ENCODE measurements at regions not wholly inside any gene's neighbourhood (a gene's known extent, or its start where the extent isn't known, plus 50 kb on each side); places are given as distances from the start of the nearest gene placed in this dataset.
A peak's percentile ranks its signal among the peaks of the same experiment; 100 is the strongest.

DNA sequence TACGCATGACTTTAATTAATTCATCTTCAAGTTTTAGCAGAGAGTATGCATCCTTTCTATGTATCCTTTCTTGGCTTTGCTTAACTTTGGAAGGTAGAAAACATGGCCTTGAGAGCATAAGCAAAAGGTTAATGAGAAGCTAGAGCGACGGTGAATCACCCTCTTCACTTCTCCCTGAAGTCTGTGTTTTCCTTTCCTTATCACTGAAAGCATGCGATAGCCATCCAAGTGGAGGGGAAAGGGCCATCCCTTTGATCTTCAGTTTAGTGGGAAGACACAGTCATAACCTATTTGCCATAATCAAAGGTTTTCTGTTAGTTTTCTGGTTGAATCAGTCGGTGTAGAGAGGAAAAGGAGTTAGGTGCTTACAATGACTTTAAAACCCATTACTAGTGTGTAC, 354.0 kb upstream of the ROBO2 start:
- no peaks in the 10 kb centered on the region for H3K36me3 ChIP-seq (ENCODE audit: insufficient read depth, low read length)
- 53% methylated on average over 3 of the region's 5 CpGs for WGBS
- no peak overlapping the region for H3K9ac ChIP-seq (ENCODE audit: low read depth, low read length)
- no peaks in the 10 kb centered on the region for H3K27me3 ChIP-seq (ENCODE audit: insufficient read depth, low read length)
- peaks cover 32% of the 10 kb centered on the region for H3K4me1 ChIP-seq (ENCODE audit: insufficient read depth, low read length)
- no peak overlapping the region for H3K4me3 ChIP-seq (ENCODE audit: low read length)
- no peak overlapping the region for H3K27ac ChIP-seq (ENCODE audit: low read depth, low read length)
- no peaks in the 10 kb centered on the region for H3K9me3 ChIP-seq (ENCODE audit: insufficient read depth, low read depth, low read length)

DNA sequence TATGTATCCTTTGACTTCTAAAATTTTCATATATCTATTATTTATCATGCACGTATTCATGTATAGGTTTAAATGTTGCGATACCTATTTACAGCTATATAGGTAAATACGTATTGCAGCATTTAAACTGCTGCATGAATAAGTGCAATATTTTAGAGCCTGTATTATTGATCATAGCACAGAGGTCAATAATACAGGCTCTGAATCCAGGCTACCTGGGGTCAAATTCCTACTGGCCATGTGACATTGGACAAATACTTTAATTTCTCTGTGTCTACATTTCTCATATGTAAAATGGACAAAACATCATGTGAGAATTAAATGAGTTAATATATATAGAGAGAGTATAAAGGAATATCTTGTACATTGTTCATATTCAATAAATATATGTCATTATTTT, 352.9 kb upstream of the ROBO2 start:
- no peaks in the 10 kb centered on the region for H3K36me3 ChIP-seq (ENCODE audit: insufficient read depth, low read length)
- no peak overlapping the region for H3K4me3 ChIP-seq (ENCODE audit: low read length)
- 98% methylated on average over 3 of the region's 3 CpGs for WGBS
- no peak overlapping the region for H3K27ac ChIP-seq (ENCODE audit: low read depth, low read length)
- H3K4me1 ChIP-seq (ENCODE audit: insufficient read depth, low read length) = peaks cover 29% of the 10 kb centered on the region
- H3K27me3 ChIP-seq (ENCODE audit: insufficient read depth, low read length) = no peaks in the 10 kb centered on the region
- H3K9me3 ChIP-seq (ENCODE audit: insufficient read depth, low read depth, low read length) = no peaks in the 10 kb centered on the region
- H3K9ac ChIP-seq (ENCODE audit: low read depth, low read length) = no peak overlapping the region

- Histone ChIP-seq H3K4me3 (ENCODE audit: low read length) (no peak overlapping the region), H3K9ac (ENCODE audit: low read depth, low read length) (no peak overlapping the region), H3K9me3 (ENCODE audit: insufficient read depth, low read depth, low read length) (no peaks in the 10 kb centered on the region), H3K4me1 (ENCODE audit: insufficient read depth, low read length) (peaks cover 3% of the 10 kb centered on the region), H3K27me3 (ENCODE audit: insufficient read depth, low read length) (no peaks in the 10 kb centered on the region), H3K27ac (ENCODE audit: low read depth, low read length) (no peak overlapping the region), H3K36me3 (ENCODE audit: insufficient read depth, low read length) (no peaks in the 10 kb centered on the region)
- WGBS = 95% methylated on average over 5 of the region's 5 CpGs
Observed at GRCh38 chr3:76694063-76694462, 345.8 kb upstream of the ROBO2 start.

- 80% methylated on average over 6 of the region's 7 CpGs for WGBS
- no peaks in the 10 kb centered on the region for H3K36me3 ChIP-seq (ENCODE audit: insufficient read depth, low read length)
- no peaks in the 10 kb centered on the region for H3K9me3 ChIP-seq (ENCODE audit: insufficient read depth, low read depth, low read length)
- no peak overlapping the region for H3K27ac ChIP-seq (ENCODE audit: low read depth, low read length)
- no peak overlapping the region for H3K4me3 ChIP-seq (ENCODE audit: low read length)
- peaks cover 23% of the 10 kb centered on the region for H3K4me1 ChIP-seq (ENCODE audit: insufficient read depth, low read length)
- no peak overlapping the region for H3K9ac ChIP-seq (ENCODE audit: low read depth, low read length)
- H3K27me3 ChIP-seq (ENCODE audit: insufficient read depth, low read length) = no peaks in the 10 kb centered on the region
Observed at GRCh38 chr3:76698136-76698706, 341.7 kb upstream of the ROBO2 start.

DNA sequence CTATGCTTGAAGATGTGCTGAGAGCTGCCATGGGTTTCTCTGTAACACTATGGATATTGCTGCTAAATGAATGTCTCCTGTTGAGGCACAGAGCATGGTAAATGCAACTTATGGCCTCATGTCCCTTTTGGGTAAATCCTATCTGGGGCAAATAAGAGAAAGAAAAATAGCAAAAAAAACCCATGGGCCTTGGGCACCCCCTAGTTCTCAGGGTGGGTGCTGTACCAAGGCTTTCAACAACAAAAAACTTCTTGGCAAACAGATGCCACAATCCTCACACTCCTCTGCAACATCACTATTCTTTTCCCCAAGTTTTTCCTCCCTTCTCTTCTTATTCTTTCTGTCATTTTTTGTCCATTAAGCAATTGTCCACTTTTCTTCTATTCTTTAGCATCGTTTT, 340.1 kb upstream of the ROBO2 start:
- 90% methylated on average over 1 of the region's 1 CpG for WGBS
- Histone ChIP-seq H3K4me1 (ENCODE audit: insufficient read depth, low read length) (peaks cover 23% of the 10 kb centered on the region), H3K4me3 (ENCODE audit: low read length) (no peak overlapping the region), H3K27ac (ENCODE audit: low read depth, low read length) (no peak overlapping the region), H3K27me3 (ENCODE audit: insufficient read depth, low read length) (no peaks in the 10 kb centered on the region), H3K9me3 (ENCODE audit: insufficient read depth, low read depth, low read length) (no peaks in the 10 kb centered on the region), H3K9ac (ENCODE audit: low read depth, low read length) (no peak overlapping the region), H3K36me3 (ENCODE audit: insufficient read depth, low read length) (no peaks in the 10 kb centered on the region)

GRCh38 chr3:76700323-76700722, 339.6 kb upstream of the ROBO2 start:
- H3K9ac ChIP-seq (ENCODE audit: low read depth, low read length) = no peak overlapping the region
- peaks cover 23% of the 10 kb centered on the region for H3K4me1 ChIP-seq (ENCODE audit: insufficient read depth, low read length)
- H3K27ac ChIP-seq (ENCODE audit: low read depth, low read length) = no peak overlapping the region
- no peaks in the 10 kb centered on the region for H3K27me3 ChIP-seq (ENCODE audit: insufficient read depth, low read length)
- no peak overlapping the region for H3K4me3 ChIP-seq (ENCODE audit: low read length)
- no peaks in the 10 kb centered on the region for H3K9me3 ChIP-seq (ENCODE audit: insufficient read depth, low read depth, low read length)
- no peaks in the 10 kb centered on the region for H3K36me3 ChIP-seq (ENCODE audit: insufficient read depth, low read length)
- 93% methylated on average over 3 of the region's 3 CpGs for WGBS

DNA sequence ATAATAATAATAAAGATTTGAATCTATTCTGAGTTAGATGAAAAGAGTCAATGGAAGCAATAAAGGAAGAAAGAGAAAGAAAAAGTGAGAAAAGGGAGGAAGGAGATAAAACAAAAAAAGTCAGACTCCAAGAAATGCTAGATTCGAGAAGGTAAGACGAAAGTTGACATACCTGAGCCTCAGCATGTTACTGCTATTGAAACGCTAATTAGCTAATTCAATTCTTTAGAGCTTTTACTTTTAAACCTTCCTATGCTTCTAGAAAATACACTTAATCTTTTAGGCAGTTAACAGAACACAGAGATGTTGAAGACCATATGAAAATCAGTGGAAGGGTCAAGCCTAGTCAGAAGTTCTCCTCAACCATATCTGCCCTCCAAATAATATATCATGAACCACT, 337.2 kb upstream of the ROBO2 start:
- no peaks in the 10 kb centered on the region for H3K9me3 ChIP-seq (ENCODE audit: insufficient read depth, low read depth, low read length)
- WGBS = 55% methylated on average over 3 of the region's 3 CpGs
- H3K27me3 ChIP-seq (ENCODE audit: insufficient read depth, low read length) = no peaks in the 10 kb centered on the region
- no peak overlapping the region for H3K4me3 ChIP-seq (ENCODE audit: low read length)
- H3K36me3 ChIP-seq (ENCODE audit: insufficient read depth, low read length) = no peaks in the 10 kb centered on the region
- H3K4me1 ChIP-seq (ENCODE audit: insufficient read depth, low read length) = peaks cover 23% of the 10 kb centered on the region
- no peak overlapping the region for H3K9ac ChIP-seq (ENCODE audit: low read depth, low read length)
- H3K27ac ChIP-seq (ENCODE audit: low read depth, low read length) = peak overlapping the region; percentile 17; the same call in 1 of the 2 replicates

- no peak overlapping the region for H3K27ac ChIP-seq (ENCODE audit: low read depth, low read length)
- H3K36me3 ChIP-seq (ENCODE audit: insufficient read depth, low read length) = no peaks in the 10 kb centered on the region
- H3K9me3 ChIP-seq (ENCODE audit: insufficient read depth, low read depth, low read length) = no peaks in the 10 kb centered on the region
- H3K27me3 ChIP-seq (ENCODE audit: insufficient read depth, low read length) = no peaks in the 10 kb centered on the region
- no peaks in the 10 kb centered on the region for H3K4me1 ChIP-seq (ENCODE audit: insufficient read depth, low read length)
- H3K9ac ChIP-seq (ENCODE audit: low read depth, low read length) = no peak overlapping the region
- WGBS = 96% methylated on average over 1 of the region's 1 CpG
- H3K4me3 ChIP-seq (ENCODE audit: low read length) = no peak overlapping the region
Observed at GRCh38 chr3:76715426-76715825, 324.5 kb upstream of the ROBO2 start.

- no peak overlapping the region for H3K9ac ChIP-seq (ENCODE audit: low read depth, low read length)
- H3K27ac ChIP-seq (ENCODE audit: low read depth, low read length) = no peak overlapping the region
- H3K27me3 ChIP-seq (ENCODE audit: insufficient read depth, low read length) = no peaks in the 10 kb centered on the region
- no peak overlapping the region for H3K4me3 ChIP-seq (ENCODE audit: low read length)
- 85% methylated on average over 2 of the region's 2 CpGs for WGBS
- H3K36me3 ChIP-seq (ENCODE audit: insufficient read depth, low read length) = no peaks in the 10 kb centered on the region
- no peaks in the 10 kb centered on the region for H3K4me1 ChIP-seq (ENCODE audit: insufficient read depth, low read length)
- H3K9me3 ChIP-seq (ENCODE audit: insufficient read depth, low read depth, low read length) = no peaks in the 10 kb centered on the region
Observed at GRCh38 chr3:76723366-76723765, 316.5 kb upstream of the ROBO2 start.

- Histone ChIP-seq H3K27me3 (ENCODE audit: insufficient read depth, low read length) (no peaks in the 10 kb centered on the region), H3K27ac (ENCODE audit: low read depth, low read length) (no peak overlapping the region), H3K4me1 (ENCODE audit: insufficient read depth, low read length) (no peaks in the 10 kb centered on the region), H3K9me3 (ENCODE audit: insufficient read depth, low read depth, low read length) (no peaks in the 10 kb centered on the region), H3K4me3 (ENCODE audit: low read length) (no peak overlapping the region), H3K9ac (ENCODE audit: low read depth, low read length) (no peak overlapping the region), H3K36me3 (ENCODE audit: insufficient read depth, low read length) (no peaks in the 10 kb centered on the region)
- WGBS = 92% methylated on average over 1 of the region's 1 CpG
Observed at GRCh38 chr3:76724075-76724474, 315.8 kb upstream of the ROBO2 start.

GRCh38 chr3:76724706-76725105, 315.2 kb upstream of the ROBO2 start:
- Histone ChIP-seq H3K9ac (ENCODE audit: low read depth, low read length) (no peak overlapping the region), H3K27me3 (ENCODE audit: insufficient read depth, low read length) (no peaks in the 10 kb centered on the region), H3K36me3 (ENCODE audit: insufficient read depth, low read length) (no peaks in the 10 kb centered on the region), H3K4me1 (ENCODE audit: insufficient read depth, low read length) (no peaks in the 10 kb centered on the region), H3K27ac (ENCODE audit: low read depth, low read length) (no peak overlapping the region), H3K4me3 (ENCODE audit: low read length) (no peak overlapping the region), H3K9me3 (ENCODE audit: insufficient read depth, low read depth, low read length) (no peaks in the 10 kb centered on the region)
- WGBS = 88% methylated on average over 4 of the region's 4 CpGs

DNA sequence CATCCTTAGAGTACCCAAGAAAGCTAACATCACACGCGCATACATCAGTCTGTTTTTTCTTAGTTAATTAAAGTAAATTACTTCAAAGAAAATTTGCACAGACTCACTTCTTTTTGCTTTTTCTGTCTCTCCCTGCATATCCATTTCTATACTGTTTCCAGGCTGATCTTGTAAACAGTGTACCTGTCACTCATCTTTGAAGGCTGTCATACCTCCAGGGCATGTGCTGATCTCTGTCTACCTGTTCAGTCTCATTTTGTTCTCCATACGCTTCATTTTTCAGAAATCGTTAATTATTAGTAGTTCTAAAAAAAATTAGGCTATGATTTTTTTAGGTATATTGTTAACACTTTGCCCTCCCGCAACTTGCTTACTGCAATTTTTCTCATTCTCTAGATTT, 313.9 kb upstream of the ROBO2 start:
- Histone ChIP-seq H3K4me1 (ENCODE audit: insufficient read depth, low read length) (no peaks in the 10 kb centered on the region), H3K9ac (ENCODE audit: low read depth, low read length) (no peak overlapping the region), H3K27ac (ENCODE audit: low read depth, low read length) (no peak overlapping the region), H3K4me3 (ENCODE audit: low read length) (no peak overlapping the region), H3K9me3 (ENCODE audit: insufficient read depth, low read depth, low read length) (no peaks in the 10 kb centered on the region), H3K36me3 (ENCODE audit: insufficient read depth, low read length) (no peaks in the 10 kb centered on the region), H3K27me3 (ENCODE audit: insufficient read depth, low read length) (no peaks in the 10 kb centered on the region)
- 100% methylated on average over 3 of the region's 5 CpGs for WGBS

Measured in HUES64 (cell line).